Transverse colon (tissue), 4 donors: ENCODE measurements at regions not wholly inside any gene's neighbourhood (a gene's known extent, or its start where the extent isn't known, plus 50 kb on each side); places are given as distances from the start of the nearest gene placed in this dataset.

Source experiments
- EP300 ChIP-seq: sonication (generic); formaldehyde crosslinking; IDR thresholded peaks from one replicate; pipeline ENCODE4 v1.6.1; 2017; ENCODE audit warnings: antibody characterized with exemption, low read depth
- POLR2AphosphoS5 ChIP-seq, 3 donors: sonication (generic); formaldehyde crosslinking; IDR thresholded peaks; one replicate each; pipeline ENCODE4 v1.6.1; 2016; ENCODE audit warnings: antibody characterized with exemption in 3 of 3
- TF ChIP-seq, protein P1 (sequence below), 5 experiments: fragments of 200-600 bp in 3 of 5; fragments of 450-650 bp in 2 of 5; sonication (generic) in 3 of 5; IDR thresholded peaks; 1 replicate in 2 of 5; 2 replicates in 3 of 5; pipeline ENCODE4 v1.5.1; 2016 to 2017; ENCODE audit warnings: antibody characterized with exemption in 5 of 5, inconsistent platforms in 3 of 5, mild to moderate bottlenecking in 2 of 5, moderate library complexity in 1 of 5

DNA sequence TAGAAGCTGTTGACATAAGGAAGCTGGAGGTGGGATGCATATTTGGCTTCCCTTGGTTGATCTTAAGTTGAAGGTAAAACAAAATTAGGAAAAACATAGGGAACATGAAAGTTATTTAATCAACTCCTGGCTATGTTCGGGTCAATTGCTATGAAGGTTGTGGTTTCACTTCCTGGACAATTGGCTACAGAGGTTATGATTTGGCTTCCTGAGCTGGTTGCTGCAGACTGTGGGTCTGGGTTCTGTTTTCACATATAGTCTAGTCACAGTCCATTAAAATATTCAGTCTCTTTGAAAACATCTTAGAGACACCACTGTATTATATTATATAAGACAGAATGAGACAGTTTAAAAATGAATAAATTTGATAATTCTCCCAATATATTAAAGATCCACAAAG is 895.2 kb upstream of the USP15 start:
- TF ChIP-seq, protein P1, sequence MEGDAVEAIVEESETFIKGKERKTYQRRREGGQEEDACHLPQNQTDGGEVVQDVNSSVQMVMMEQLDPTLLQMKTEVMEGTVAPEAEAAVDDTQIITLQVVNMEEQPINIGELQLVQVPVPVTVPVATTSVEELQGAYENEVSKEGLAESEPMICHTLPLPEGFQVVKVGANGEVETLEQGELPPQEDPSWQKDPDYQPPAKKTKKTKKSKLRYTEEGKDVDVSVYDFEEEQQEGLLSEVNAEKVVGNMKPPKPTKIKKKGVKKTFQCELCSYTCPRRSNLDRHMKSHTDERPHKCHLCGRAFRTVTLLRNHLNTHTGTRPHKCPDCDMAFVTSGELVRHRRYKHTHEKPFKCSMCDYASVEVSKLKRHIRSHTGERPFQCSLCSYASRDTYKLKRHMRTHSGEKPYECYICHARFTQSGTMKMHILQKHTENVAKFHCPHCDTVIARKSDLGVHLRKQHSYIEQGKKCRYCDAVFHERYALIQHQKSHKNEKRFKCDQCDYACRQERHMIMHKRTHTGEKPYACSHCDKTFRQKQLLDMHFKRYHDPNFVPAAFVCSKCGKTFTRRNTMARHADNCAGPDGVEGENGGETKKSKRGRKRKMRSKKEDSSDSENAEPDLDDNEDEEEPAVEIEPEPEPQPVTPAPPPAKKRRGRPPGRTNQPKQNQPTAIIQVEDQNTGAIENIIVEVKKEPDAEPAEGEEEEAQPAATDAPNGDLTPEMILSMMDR (IDR thresholded peaks at IDR 0.05) = no peak
- TF ChIP-seq EP300 (no peak), POLR2AphosphoS5 (IDR thresholded peaks at IDR 0.05) (no peak)
